Fibroblast of lung (primary cell): ENCODE measurements at regions not wholly inside any gene's neighbourhood (a gene's known extent, or its start where the extent isn't known, plus 50 kb on each side); places are given as distances from the start of the nearest gene placed in this dataset.
A peak's percentile ranks its signal among the peaks of the same experiment; 100 is the strongest.
"Not testable (repeated sequence)": the region's sequence is repeated elsewhere in the genome, so short reads cannot be mapped to it uniquely, and the experiment has no call there.

Source experiments
- DNase-seq, 2 donors: peaks; one replicate each; pipeline versions ENCODE4 v3.0.0 to v3.0.0-alpha.2; 2010; ENCODE audit warnings: low read depth in 2 of 2
- H2AFZ ChIP-seq: 2 replicates; pipeline ENCODE4 v1.5.1; 2012; ENCODE audit warnings: low read length, control low read depth, inconsistent platforms
- H3K27ac ChIP-seq: 2 replicates; pipeline ENCODE4 v1.5.1; 2011; ENCODE audit warnings: low read length, control low read depth; ENCODE audit not compliant: insufficient read depth
- H3K27me3 ChIP-seq: 2 replicates; pipeline ENCODE4 v1.5.1; 2011; ENCODE audit warnings: mild to moderate bottlenecking, low read length; ENCODE audit not compliant: control insufficient read depth, insufficient read depth
- H3K36me3 ChIP-seq: 2 replicates; pipeline ENCODE4 v1.5.1; 2011; ENCODE audit warnings: low read length; ENCODE audit not compliant: control insufficient read depth, insufficient read depth
- H3K4me1 ChIP-seq: 2 replicates; pipeline ENCODE4 v1.5.1; 2011; ENCODE audit warnings: low read length; ENCODE audit not compliant: control insufficient read depth, insufficient read depth; ENCODE audit errors: extremely low read depth
- H3K4me2 ChIP-seq: 2 replicates; pipeline ENCODE4 v1.5.1; 2011; ENCODE audit warnings: low read length, control low read depth; ENCODE audit not compliant: insufficient read depth; ENCODE audit errors: extremely low read depth
- H3K4me3 ChIP-seq, 4 experiments: fragments of 200-600 bp in 1 of 4; sonication (generic) in 1 of 4; replicated peaks in 1 of 4; 2 replicates each; pipeline ENCODE4 v1.5.1; 2011 to 2016; ENCODE audit warnings: low read length in 4 of 4, low read depth in 3 of 4, mild to moderate bottlenecking in 3 of 4, control low read depth in 2 of 4, inconsistent platforms in 1 of 4, mixed read lengths in 1 of 4; ENCODE audit not compliant: insufficient read depth in 1 of 4; ENCODE audit errors: control extremely low read depth in 1 of 4
- H3K79me2 ChIP-seq: 2 replicates; pipeline ENCODE4 v1.5.1; 2012; ENCODE audit warnings: mild to moderate bottlenecking, low read length, inconsistent platforms; ENCODE audit not compliant: control insufficient read depth, insufficient read depth
- H3K9ac ChIP-seq: 2 replicates; pipeline ENCODE4 v1.5.1; 2011; ENCODE audit warnings: mild to moderate bottlenecking, low read length, control low read depth; ENCODE audit not compliant: insufficient read depth
- H3K9me3 ChIP-seq: 2 replicates; pipeline ENCODE4 v1.5.1; 2012; ENCODE audit warnings: low read depth, low read length; ENCODE audit not compliant: control insufficient read depth, insufficient read depth
- H4K20me1 ChIP-seq: 2 replicates; pipeline ENCODE4 v1.5.1; 2011; ENCODE audit warnings: low read length; ENCODE audit not compliant: control insufficient read depth, insufficient read depth; ENCODE audit errors: extremely low read depth
- TF ChIP-seq, protein P1 (sequence below), 2 donors: IDR thresholded peaks in 1 of 2; conservative IDR thresholded peaks in 1 of 2; 1 replicate in 1 of 2; 2 replicates in 1 of 2; pipeline ENCODE4 v1.5.1; 2011 to 2012; ENCODE audit warnings: low read length in 2 of 2, control low read depth in 1 of 2, inconsistent platforms in 1 of 2, low read depth in 1 of 2, mild to moderate bottlenecking in 1 of 2

- H3K9me3 ChIP-seq, DNase-seq, H2AFZ ChIP-seq, H3K4me3 ChIP-seq, H3K36me3 ChIP-seq, H3K27me3 ChIP-seq, H3K4me1 ChIP-seq, H3K9ac ChIP-seq, H3K79me2 ChIP-seq, H3K4me2 ChIP-seq, H4K20me1 ChIP-seq, H3K27ac ChIP-seq: not testable (repeated sequence)
Measured at GRCh38 chr7:128596336-128597128, 75.6 kb upstream of the GARIN1A start.

DNA sequence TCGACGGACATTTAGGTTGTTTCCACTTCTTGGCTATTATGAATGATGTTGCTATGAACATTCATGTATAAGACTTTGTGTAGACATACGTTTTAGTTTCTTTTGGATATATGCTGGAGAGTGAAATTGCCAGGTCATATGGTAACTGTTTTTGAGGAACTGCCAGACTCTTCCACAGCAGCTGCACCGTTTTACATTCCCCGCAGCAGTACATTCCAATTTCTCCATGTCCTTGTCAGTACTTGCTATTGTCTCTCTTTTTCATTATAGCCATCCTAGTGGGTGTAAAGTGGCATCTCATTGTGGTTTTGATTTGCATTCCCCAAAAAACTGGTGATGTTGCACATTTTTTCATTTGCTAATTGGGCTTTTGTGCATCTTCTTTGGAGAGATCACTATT, 73.1 kb upstream of the GARIN1A start:
- H4K20me1 ChIP-seq, H3K36me3 ChIP-seq, H3K9ac ChIP-seq, H3K4me3 ChIP-seq, H3K9me3 ChIP-seq, H2AFZ ChIP-seq, H3K27me3 ChIP-seq, H3K79me2 ChIP-seq, H3K4me1 ChIP-seq, H3K4me2 ChIP-seq, H3K27ac ChIP-seq: not testable (repeated sequence)
- DNase-seq = peak; percentile 31 to 37

DNA sequence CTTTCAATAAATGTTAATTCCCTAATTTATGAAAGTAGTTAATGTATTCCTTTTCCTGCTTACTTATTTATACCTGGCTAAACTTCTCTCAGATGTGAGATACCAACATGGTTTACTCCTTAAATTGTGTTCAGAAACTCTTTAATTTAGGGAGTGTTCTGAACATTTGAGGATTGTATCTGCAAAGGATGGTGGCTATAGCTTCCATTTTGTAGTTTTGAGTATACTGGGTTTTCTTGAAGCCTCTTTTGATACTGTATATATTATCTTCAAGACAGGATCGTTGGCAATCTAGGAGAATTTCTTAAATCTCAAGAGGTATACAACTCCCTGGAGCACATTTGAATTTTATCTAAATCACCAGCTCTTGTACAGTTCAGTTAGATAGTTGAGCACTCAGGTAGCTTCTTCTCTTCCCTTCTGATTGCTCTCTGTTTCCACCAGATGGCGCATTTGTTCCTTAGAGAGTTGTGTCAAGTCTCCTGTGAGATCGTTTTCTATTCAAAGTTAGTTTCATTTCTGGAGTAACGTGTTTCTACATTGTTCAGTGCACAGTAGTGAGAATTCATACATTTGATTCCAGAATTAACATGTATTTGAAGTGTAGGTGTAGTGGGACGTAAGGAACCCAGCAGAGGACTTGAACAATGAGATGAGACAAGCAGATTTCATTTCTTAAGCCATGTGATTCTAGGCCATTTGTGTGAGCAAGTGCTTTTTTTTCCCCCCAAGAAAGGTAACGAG, 63.2 kb upstream of the GARIN1A start:
- H3K79me2 ChIP-seq, H3K4me1 ChIP-seq, H3K36me3 ChIP-seq, H3K27me3 ChIP-seq, H3K9ac ChIP-seq, H3K9me3 ChIP-seq, H2AFZ ChIP-seq, H4K20me1 ChIP-seq, H3K27ac ChIP-seq: not testable (repeated sequence)
- TF ChIP-seq, protein P1, sequence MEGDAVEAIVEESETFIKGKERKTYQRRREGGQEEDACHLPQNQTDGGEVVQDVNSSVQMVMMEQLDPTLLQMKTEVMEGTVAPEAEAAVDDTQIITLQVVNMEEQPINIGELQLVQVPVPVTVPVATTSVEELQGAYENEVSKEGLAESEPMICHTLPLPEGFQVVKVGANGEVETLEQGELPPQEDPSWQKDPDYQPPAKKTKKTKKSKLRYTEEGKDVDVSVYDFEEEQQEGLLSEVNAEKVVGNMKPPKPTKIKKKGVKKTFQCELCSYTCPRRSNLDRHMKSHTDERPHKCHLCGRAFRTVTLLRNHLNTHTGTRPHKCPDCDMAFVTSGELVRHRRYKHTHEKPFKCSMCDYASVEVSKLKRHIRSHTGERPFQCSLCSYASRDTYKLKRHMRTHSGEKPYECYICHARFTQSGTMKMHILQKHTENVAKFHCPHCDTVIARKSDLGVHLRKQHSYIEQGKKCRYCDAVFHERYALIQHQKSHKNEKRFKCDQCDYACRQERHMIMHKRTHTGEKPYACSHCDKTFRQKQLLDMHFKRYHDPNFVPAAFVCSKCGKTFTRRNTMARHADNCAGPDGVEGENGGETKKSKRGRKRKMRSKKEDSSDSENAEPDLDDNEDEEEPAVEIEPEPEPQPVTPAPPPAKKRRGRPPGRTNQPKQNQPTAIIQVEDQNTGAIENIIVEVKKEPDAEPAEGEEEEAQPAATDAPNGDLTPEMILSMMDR (conservative IDR thresholded peaks at IDR 0.05 in 1 of 2, IDR thresholded peaks at IDR 0.05 in 1 of 2; ENCODE audit: low read depth in 1 of 2, low read length in 2 of 2) = peak in 1 of 2 donors; percentile 39
- DNase-seq = peak; percentile 59 to 60
- H3K4me3 ChIP-seq = peak overlapping the region in 2 of 4 experiments; percentile 41 to 58
- peak overlapping the region; percentile 80 for H3K4me2 ChIP-seq

- not testable (repeated sequence) for H3K9ac ChIP-seq, H3K4me3 ChIP-seq, H3K9me3 ChIP-seq, H3K27me3 ChIP-seq, H4K20me1 ChIP-seq, DNase-seq, H3K79me2 ChIP-seq, H3K36me3 ChIP-seq, H3K4me1 ChIP-seq, H3K27ac ChIP-seq, H3K4me2 ChIP-seq, H2AFZ ChIP-seq
Measured at GRCh38 chr7:128613366-128613765, 58.7 kb upstream of the GARIN1A start.

DNA sequence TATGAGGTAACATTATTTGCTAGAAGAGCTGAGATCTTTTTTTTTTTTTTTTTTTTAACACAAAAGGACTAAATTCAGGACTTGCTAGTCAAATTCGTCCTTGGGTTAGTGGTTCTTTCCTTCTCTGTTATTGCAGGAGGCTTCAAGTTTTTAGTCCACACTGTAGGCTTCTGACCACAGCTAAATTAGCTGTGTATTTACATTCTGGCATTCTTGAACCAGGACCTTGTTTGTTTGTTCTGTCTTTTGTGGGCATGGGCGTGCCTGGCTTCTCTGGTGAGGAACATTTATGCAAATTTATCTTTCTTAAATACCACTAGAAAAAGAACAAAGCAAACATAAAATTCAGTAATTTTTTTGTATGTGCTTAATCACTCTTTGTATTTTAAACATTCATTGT, 57.3 kb upstream of the GARIN1A start:
- H4K20me1 ChIP-seq, H3K4me3 ChIP-seq, H3K4me1 ChIP-seq, H3K9me3 ChIP-seq, H2AFZ ChIP-seq, H3K4me2 ChIP-seq, H3K9ac ChIP-seq, H3K79me2 ChIP-seq, H3K27ac ChIP-seq, H3K36me3 ChIP-seq, H3K27me3 ChIP-seq, DNase-seq: not testable (repeated sequence)

- not testable (repeated sequence) for H4K20me1 ChIP-seq, H3K4me1 ChIP-seq, H2AFZ ChIP-seq, H3K36me3 ChIP-seq, H3K27me3 ChIP-seq, DNase-seq, H3K4me2 ChIP-seq, H3K27ac ChIP-seq, H3K9me3 ChIP-seq, H3K4me3 ChIP-seq, H3K9ac ChIP-seq, H3K79me2 ChIP-seq
Measured at GRCh38 chr7:128616799-128617198, 55.3 kb upstream of the GARIN1A start.
